CD1c-positive myeloid dendritic cell (primary cell): ENCODE measurements at regions not wholly inside any gene's neighbourhood (a gene's known extent, or its start where the extent isn't known, plus 50 kb on each side); places are given as distances from the start of the nearest gene placed in this dataset.
A peak's percentile ranks its signal among the peaks of the same experiment; 100 is the strongest.
"Not testable (repeated sequence)": the region's sequence is repeated elsewhere in the genome, so short reads cannot be mapped to it uniquely, and the experiment has no call there.

Source experiments
- DNase-seq: peaks from one replicate; pipeline ENCODE4 v3.0.0-alpha.2; 2016; ENCODE audit errors: extremely low spot score

GRCh38 chr20:17891131-17891530 lies 77.5 kb downstream of the SNX5 start:
- not testable (repeated sequence) for DNase-seq

- DNase-seq: no peak
Measured at GRCh38 chr20:17890330-17890729, 78.3 kb downstream of the SNX5 start.

- no peak for DNase-seq
Measured at GRCh38 chr20:17889226-17889625, 79.4 kb downstream of the SNX5 start.

- no peak for DNase-seq
Measured at GRCh38 chr20:17888044-17888443, 80.5 kb downstream of the SNX5 start.

GRCh38 chr20:17887331-17888030 lies 81.1 kb downstream of the SNX5 start:
- DNase-seq: no peak

- peak; percentile 80 for DNase-seq
Measured at GRCh38 chr20:17885544-17885943, 83.0 kb downstream of the SNX5 start.

GRCh38 chr20:17885076-17885475 lies 83.5 kb downstream of the SNX5 start:
- no peak for DNase-seq

GRCh38 chr20:17884307-17885003 lies 84.1 kb downstream of the SNX5 start:
- no peak for DNase-seq

GRCh38 chr20:17883592-17884306 lies 84.8 kb downstream of the SNX5 start:
- DNase-seq: no peak

- DNase-seq: no peak
Measured at GRCh38 chr20:17882834-17883591, 85.6 kb downstream of the SNX5 start.

- no peak for DNase-seq
Measured at GRCh38 chr20:17882065-17882833, 86.3 kb downstream of the SNX5 start.

GRCh38 chr20:17881741-17882064 lies 86.9 kb downstream of the SNX5 start:
- DNase-seq: no peak

- peak; percentile 12 for DNase-seq
Measured at GRCh38 chr20:17878912-17879602, 89.5 kb downstream of the SNX5 start.

GRCh38 chr20:17878069-17878911 lies 90.3 kb downstream of the SNX5 start:
- DNase-seq: no peak

- DNase-seq: no peak
Measured at GRCh38 chr20:17875981-17876385, 92.6 kb downstream of the SNX5 start.

- DNase-seq: no peak
Measured at GRCh38 chr20:17875106-17875980, 93.3 kb downstream of the SNX5 start.

- DNase-seq: peak; percentile 16
Measured at GRCh38 chr20:17874271-17875105, 94.1 kb downstream of the SNX5 start.
